ENCODE measurements at regions not wholly inside any gene's neighbourhood (a gene's known extent, or its start where the extent isn't known, plus 50 kb on each side); places are given as distances from the start of the nearest gene placed in this dataset.

GRCh38 chr17:73715769-73716168 lies 71.5 kb upstream of the SDK2 start:
- Mint-ChIP-seq H3K27me3 (no peaks in the 10 kb centered on the region), H3K4me1 (ENCODE audit: low read depth) (peaks cover 16% of the 10 kb centered on the region), H3K9me3 (ENCODE audit: low read depth) (no peaks in the 10 kb centered on the region), H3K36me3 (no peaks in the 10 kb centered on the region), H3K4me3 (no peak overlapping the region), H3K27ac (no peak overlapping the region)

GRCh38 chr17:73717690-73718089 lies 73.4 kb upstream of the SDK2 start:
- H3K27me3 Mint-ChIP-seq, result no peaks in the 10 kb centered on the region
- no peak overlapping the region for H3K27ac Mint-ChIP-seq
- no peaks in the 10 kb centered on the region for H3K9me3 Mint-ChIP-seq (ENCODE audit: low read depth)
- peaks cover 26% of the 10 kb centered on the region for H3K4me1 Mint-ChIP-seq (ENCODE audit: low read depth)
- no peaks in the 10 kb centered on the region for H3K36me3 Mint-ChIP-seq
- no peak overlapping the region for H3K4me3 Mint-ChIP-seq

GRCh38 chr17:73718362-73718761 lies 74.1 kb upstream of the SDK2 start:
- Mint-ChIP-seq H3K4me3 (no peak overlapping the region), H3K36me3 (no peaks in the 10 kb centered on the region), H3K27ac (no peak overlapping the region), H3K9me3 (ENCODE audit: low read depth) (no peaks in the 10 kb centered on the region), H3K27me3 (no peaks in the 10 kb centered on the region), H3K4me1 (ENCODE audit: low read depth) (peaks cover 33% of the 10 kb centered on the region)

GRCh38 chr17:73718912-73719311 lies 74.7 kb upstream of the SDK2 start:
- H3K9me3 Mint-ChIP-seq (ENCODE audit: low read depth), result no peaks in the 10 kb centered on the region
- no peaks in the 10 kb centered on the region for H3K36me3 Mint-ChIP-seq
- no peaks in the 10 kb centered on the region for H3K27me3 Mint-ChIP-seq
- peaks cover 38% of the 10 kb centered on the region for H3K4me1 Mint-ChIP-seq (ENCODE audit: low read depth)
- H3K27ac Mint-ChIP-seq, result no peak overlapping the region
- no peak overlapping the region for H3K4me3 Mint-ChIP-seq

GRCh38 chr17:73719588-73720071 lies 75.4 kb upstream of the SDK2 start:
- Mint-ChIP-seq H3K9me3 (ENCODE audit: low read depth) (no peaks in the 10 kb centered on the region), H3K27ac (no peak overlapping the region), H3K27me3 (no peaks in the 10 kb centered on the region), H3K4me1 (ENCODE audit: low read depth) (peaks cover 38% of the 10 kb centered on the region), H3K4me3 (no peak overlapping the region), H3K36me3 (no peaks in the 10 kb centered on the region)

GRCh38 chr17:73720187-73720834 lies 76.1 kb upstream of the SDK2 start:
- no peaks in the 10 kb centered on the region for H3K27me3 Mint-ChIP-seq
- H3K4me3 Mint-ChIP-seq, result no peak overlapping the region
- peaks cover 38% of the 10 kb centered on the region for H3K4me1 Mint-ChIP-seq (ENCODE audit: low read depth)
- H3K36me3 Mint-ChIP-seq, result no peaks in the 10 kb centered on the region
- no peaks in the 10 kb centered on the region for H3K9me3 Mint-ChIP-seq (ENCODE audit: low read depth)
- peak overlapping the region; percentile 41 for H3K27ac Mint-ChIP-seq

GRCh38 chr17:73722165-73722564 lies 77.9 kb upstream of the SDK2 start:
- peak overlapping the region; percentile 62 for H3K27ac Mint-ChIP-seq

GRCh38 chr17:73723317-73723716 lies 79.1 kb upstream of the SDK2 start:
- H3K27ac Mint-ChIP-seq, result peak overlapping the region; percentile 81
- H3K4me1 Mint-ChIP-seq (ENCODE audit: low read depth), result peaks cover 38% of the 10 kb centered on the region
- no peak overlapping the region for H3K4me3 Mint-ChIP-seq

More at GRCh38 chr17:73722165-73722564, 77.9 kb upstream of the SDK2 start:
- Mint-ChIP-seq H3K27me3 (no peaks in the 10 kb centered on the region), H3K36me3 (no peaks in the 10 kb centered on the region), H3K4me1 (ENCODE audit: low read depth) (peaks cover 38% of the 10 kb centered on the region), H3K9me3 (ENCODE audit: low read depth) (no peaks in the 10 kb centered on the region), H3K4me3 (peak overlapping the region; percentile 49)

GRCh38 chr17:73724341-73724740 lies 80.1 kb upstream of the SDK2 start:
- no peak overlapping the region for H3K4me3 Mint-ChIP-seq
- H3K27ac Mint-ChIP-seq, result no peak overlapping the region
- H3K9me3 Mint-ChIP-seq (ENCODE audit: low read depth), result no peaks in the 10 kb centered on the region
- H3K4me1 Mint-ChIP-seq (ENCODE audit: low read depth), result peaks cover 35% of the 10 kb centered on the region
- no peaks in the 10 kb centered on the region for H3K27me3 Mint-ChIP-seq
- no peaks in the 10 kb centered on the region for H3K36me3 Mint-ChIP-seq

More at GRCh38 chr17:73723317-73723716, 79.1 kb upstream of the SDK2 start:
- Mint-ChIP-seq H3K9me3 (ENCODE audit: low read depth) (no peaks in the 10 kb centered on the region), H3K27me3 (no peaks in the 10 kb centered on the region), H3K36me3 (no peaks in the 10 kb centered on the region)

GRCh38 chr17:73724990-73725389 lies 80.7 kb upstream of the SDK2 start:
- Mint-ChIP-seq H3K36me3 (no peaks in the 10 kb centered on the region), H3K4me1 (ENCODE audit: low read depth) (peaks cover 32% of the 10 kb centered on the region), H3K4me3 (no peak overlapping the region), H3K27ac (no peak overlapping the region), H3K27me3 (no peaks in the 10 kb centered on the region), H3K9me3 (ENCODE audit: low read depth) (no peaks in the 10 kb centered on the region)

GRCh38 chr17:73725794-73726515 lies 81.7 kb upstream of the SDK2 start:
- Mint-ChIP-seq H3K4me3 (no peak overlapping the region), H3K36me3 (peaks cover 2% of the 10 kb centered on the region), H3K27ac (no peak overlapping the region), H3K4me1 (ENCODE audit: low read depth) (peaks cover 24% of the 10 kb centered on the region), H3K9me3 (ENCODE audit: low read depth) (peaks cover 2% of the 10 kb centered on the region), H3K27me3 (no peaks in the 10 kb centered on the region)

- H3K36me3 Mint-ChIP-seq, result peaks cover 5% of the 10 kb centered on the region
- H3K27me3 Mint-ChIP-seq, result no peaks in the 10 kb centered on the region
- H3K9me3 Mint-ChIP-seq (ENCODE audit: low read depth), result peaks cover 8% of the 10 kb centered on the region
- H3K4me3 Mint-ChIP-seq, result no peak overlapping the region
- no peak overlapping the region for H3K27ac Mint-ChIP-seq
- peaks cover 10% of the 10 kb centered on the region for H3K4me1 Mint-ChIP-seq (ENCODE audit: low read depth)
Observed at GRCh38 chr17:73727941-73728340, 83.7 kb upstream of the SDK2 start.

- Mint-ChIP-seq H3K4me1 (ENCODE audit: low read depth) (no peaks in the 10 kb centered on the region), H3K4me3 (no peak overlapping the region), H3K36me3 (peaks cover 7% of the 10 kb centered on the region), H3K27ac (no peak overlapping the region), H3K27me3 (no peaks in the 10 kb centered on the region), H3K9me3 (ENCODE audit: low read depth) (peaks cover 8% of the 10 kb centered on the region)
Observed at GRCh38 chr17:73729101-73729500, 84.9 kb upstream of the SDK2 start.

GRCh38 chr17:73731733-73732132 lies 87.5 kb upstream of the SDK2 start:
- H3K36me3 Mint-ChIP-seq, result peaks cover 7% of the 10 kb centered on the region
- no peak overlapping the region for H3K4me3 Mint-ChIP-seq
- H3K4me1 Mint-ChIP-seq (ENCODE audit: low read depth), result no peaks in the 10 kb centered on the region
- H3K27ac Mint-ChIP-seq, result no peak overlapping the region
- no peaks in the 10 kb centered on the region for H3K27me3 Mint-ChIP-seq
- H3K9me3 Mint-ChIP-seq (ENCODE audit: low read depth), result peaks cover 8% of the 10 kb centered on the region

GRCh38 chr17:73733517-73733916 lies 89.3 kb upstream of the SDK2 start:
- Mint-ChIP-seq H3K4me3 (no peak overlapping the region), H3K4me1 (ENCODE audit: low read depth) (no peaks in the 10 kb centered on the region), H3K36me3 (peaks cover 7% of the 10 kb centered on the region), H3K27me3 (peaks cover 1% of the 10 kb centered on the region), H3K9me3 (ENCODE audit: low read depth) (peaks cover 8% of the 10 kb centered on the region), H3K27ac (no peak overlapping the region)
